GM12878 (cell line): ENCODE measurements at regions not wholly inside any gene's neighbourhood (a gene's known extent, or its start where the extent isn't known, plus 50 kb on each side); places are given as distances from the start of the nearest gene placed in this dataset.
A peak's percentile ranks its signal among the peaks of the same experiment; 100 is the strongest.

Experiments
- ATAC-seq: fragments of 200-7000 bp; cut with Tn5 transposase; 3 replicates; pipeline ENCODE4 v1.9.1; 2020; ENCODE audit warnings: mild to moderate bottlenecking, moderate library complexity
- BruUV-seq: library from RNA; stranded (reverse); fragments of 400-500 nt; replicated peaks from 2 replicates; lab custom pipeline; 2021; lab: Mats Ljungman, UMichigan
- CTCF ChIA-PET: fragments of 300-600 bp; sonication (Branson Sonifier 250); formaldehyde crosslinking; extraction: SDS; loops from one replicate; lab custom pipeline; 2021; ENCODE audit warnings: inconsistent platforms; lab: Yijun Ruan, JAX
- POLR2A ChIA-PET: fragments of 350-600 bp; formaldehyde crosslinking; extraction: SDS; loops from one replicate; lab custom pipeline; 2021; ENCODE audit warnings: inconsistent platforms; lab: Charles Lee
- RAD21 ChIA-PET: fragments of 300-600 bp; sonication (Branson Sonifier 250); formaldehyde crosslinking; loops from one replicate; lab custom pipeline; 2023; ENCODE audit warnings: antibody characterized with exemption; ENCODE audit not compliant: unreplicated experiment; lab: Charles Lee
- SMC1A ChIA-PET: fragments of 300-600 bp; sonication (Branson Sonifier 250); formaldehyde crosslinking; loops from one replicate; lab custom pipeline; 2023; ENCODE audit not compliant: unreplicated experiment, uncharacterized antibody; lab: Charles Lee
- DNase-seq: peaks from one replicate; pipeline ENCODE4 v3.0.0-alpha.2; 2011; ENCODE audit warnings: low read depth, low spot score
- FAIRE-seq: peaks from 3 replicates; lab custom pipeline; 2011; peaks lifted over from hg19 to GRCh38; lab: Jason Lieb, UNC
- H2AFZ ChIP-seq: 2 replicates; pipeline ENCODE4 v1.6.0; 2011; ENCODE audit warnings: low read depth, low read length, control low read depth; ENCODE audit not compliant: control insufficient read depth
- H3K27ac ChIP-seq: 2 replicates; pipeline ENCODE4 v1.5.1; 2011; ENCODE audit warnings: control low read depth; ENCODE audit not compliant: control insufficient read depth, insufficient read depth
- H3K27me3 ChIP-seq, 2 experiments: replicated peaks in 1 of 2; 2 replicates each; pipeline versions ENCODE4 v1.6.0 to v1.6.1; 2011; ENCODE audit warnings: low read length in 1 of 2; ENCODE audit not compliant: control insufficient read depth in 2 of 2, insufficient read depth in 2 of 2
- H3K36me3 ChIP-seq, 2 experiments: 2 replicates each; pipeline ENCODE4 v1.5.1; 2011; ENCODE audit warnings: low read length in 1 of 2; ENCODE audit not compliant: control insufficient read depth in 2 of 2, insufficient read depth in 2 of 2
- H3K4me1 ChIP-seq: 2 replicates; pipeline ENCODE4 v1.6.1; 2011; ENCODE audit warnings: mild to moderate bottlenecking, low read length, moderate library complexity, mixed read lengths; ENCODE audit not compliant: control insufficient read depth, insufficient read depth
- H3K4me2 ChIP-seq: 2 replicates; pipeline ENCODE4 v1.6.0; 2011; ENCODE audit warnings: control low read depth; ENCODE audit not compliant: control insufficient read depth, insufficient read depth
- H3K4me3 ChIP-seq: fragments of 200-600 bp; sonication (generic); 2 replicates; pipeline ENCODE4 v1.5.1; 2016
- H3K79me2 ChIP-seq: 2 replicates; pipeline ENCODE4 v1.6.0; 2011; ENCODE audit warnings: low read length; ENCODE audit not compliant: control insufficient read depth, insufficient read depth
- H3K9ac ChIP-seq: 2 replicates; pipeline ENCODE4 v1.8.0; 2011; ENCODE audit warnings: low read length, control low read depth, mixed read lengths; ENCODE audit not compliant: control insufficient read depth, insufficient read depth
- H3K9me3 ChIP-seq: replicated peaks from 3 replicates; pipeline ENCODE4 v1.5.1; 2011; ENCODE audit warnings: mild to moderate bottlenecking, low read length; ENCODE audit not compliant: control insufficient read depth, insufficient read depth
- H4K20me1 ChIP-seq: 2 replicates; pipeline ENCODE4 v1.6.0; 2011; ENCODE audit not compliant: control insufficient read depth, insufficient read depth
- ASH2L ChIP-seq: fragments of 300-600, 200-600 bp; sonication (generic); IDR thresholded peaks from 2 replicates; pipeline ENCODE4 v1.6.1; 2017; ENCODE audit warnings: low read depth, mild to moderate bottlenecking, borderline replicate concordance
- ATF7 ChIP-seq: fragments of 450-650 bp; IDR thresholded peaks from 2 replicates; pipeline ENCODE4 v1.6.1; 2016; ENCODE audit warnings: low read depth, mild to moderate bottlenecking
- CHD1 ChIP-seq: IDR thresholded peaks from 2 replicates; pipeline ENCODE4 v1.6.1; 2012; ENCODE audit warnings: low read depth, low read length, improper control_type of control experiment
- CREB1 ChIP-seq: IDR thresholded peaks from 2 replicates; pipeline ENCODE4 v1.6.1; 2012; ENCODE audit warnings: low read depth, mild to moderate bottlenecking, inconsistent platforms
- CUX1 ChIP-seq: IDR thresholded peaks from 2 replicates; pipeline ENCODE4 v1.6.1; 2012; ENCODE audit warnings: improper control_type of control experiment, low read depth, low read length; ENCODE audit not compliant: insufficient replicate concordance
- ESRRA ChIP-seq: IDR thresholded peaks from 2 replicates; pipeline ENCODE4 v1.6.1; 2012; ENCODE audit warnings: mild to moderate bottlenecking, low read length, improper control_type of control experiment
- HSF1 ChIP-seq: fragments of 150-350 bp; IDR thresholded peaks from 2 replicates; pipeline ENCODE4 v1.6.1; 2014; ENCODE audit warnings: mild to moderate bottlenecking, low read depth, low read length
- JUND ChIP-seq: IDR thresholded peaks from 2 replicates; pipeline ENCODE4 v1.6.1; 2012; ENCODE audit warnings: low read depth, mild to moderate bottlenecking, low read length, improper control_type of control experiment, moderate library complexity
- NR2C1 ChIP-seq: fragments of 450-650 bp; IDR thresholded peaks from 2 replicates; pipeline ENCODE4 v1.6.1; 2017; ENCODE audit warnings: antibody characterized with exemption, mild to moderate bottlenecking, moderate library complexity
- NR2C2 ChIP-seq: IDR thresholded peaks from 2 replicates; pipeline ENCODE4 v1.6.1; 2011; ENCODE audit warnings: borderline replicate concordance, low read depth; ENCODE audit not compliant: control insufficient read depth, insufficient read length
- RAD51 ChIP-seq: fragments of 450-650 bp; IDR thresholded peaks from 2 replicates; pipeline ENCODE4 v1.6.1; 2016; ENCODE audit warnings: moderate library complexity, mild to moderate bottlenecking, inconsistent platforms
- RELA ChIP-seq: fragments of 450-650 bp; IDR thresholded peaks from 2 replicates; pipeline ENCODE4 v1.8.0; 2014; ENCODE audit warnings: borderline replicate concordance; ENCODE audit not compliant: partially characterized antibody
- SMAD5 ChIP-seq: IDR thresholded peaks from 2 replicates; pipeline ENCODE4 v1.6.1; 2016; ENCODE audit warnings: antibody characterized with exemption, low read depth
- SMC3 ChIP-seq: IDR thresholded peaks from 2 replicates; pipeline ENCODE4 v1.6.1; 2011; ENCODE audit warnings: low read length, improper control_type of control experiment, borderline replicate concordance
- SREBF2 ChIP-seq: IDR thresholded peaks from 2 replicates; pipeline ENCODE4 v1.6.1; 2012; ENCODE audit warnings: mild to moderate bottlenecking, low read length
- STAT3 ChIP-seq: IDR thresholded peaks from 2 replicates; pipeline ENCODE4 v1.6.1; 2011; ENCODE audit warnings: low read depth, low read length, improper control_type of control experiment
- TARDBP ChIP-seq: IDR thresholded peaks from 2 replicates; pipeline ENCODE4 v1.6.1; 2016; ENCODE audit warnings: borderline replicate concordance
- ZNF207 ChIP-seq: fragments of 450-650 bp; IDR thresholded peaks from 2 replicates; pipeline ENCODE4 v1.6.1; 2014; ENCODE audit warnings: antibody characterized with exemption, mild to moderate bottlenecking, borderline replicate concordance
- ZNF24 ChIP-seq: fragments of 450-650 bp; IDR thresholded peaks from 2 replicates; pipeline ENCODE4 v1.6.1; 2017; ENCODE audit warnings: antibody characterized with exemption, mild to moderate bottlenecking
- WGBS: methylation state at CpG from one replicate; pipeline ENCODE4 v1.1.6; 2016; ENCODE audit warnings: low lambda C conversion rate; ENCODE audit not compliant: insufficient replicate concordance, insufficient coverage; ENCODE audit errors: missing lambda C conversion rate; 5-methylcytosine and 5-hydroxymethylcytosine counted together
- in situ Hi-C: fragments of 300-500 bp; cut with MboI; formaldehyde crosslinking; loops from 9 replicates; pipeline ENCODE4 v1.14.3; 2018; ENCODE audit warnings: mixed read lengths
- intact Hi-C: fragments of 100-400 bp; cut with micrococcal nuclease; formaldehyde crosslinking; loops from one replicate; pipeline ENCODE4 v1.14.2; 2022; ENCODE audit not compliant: unreplicated experiment

DNA sequence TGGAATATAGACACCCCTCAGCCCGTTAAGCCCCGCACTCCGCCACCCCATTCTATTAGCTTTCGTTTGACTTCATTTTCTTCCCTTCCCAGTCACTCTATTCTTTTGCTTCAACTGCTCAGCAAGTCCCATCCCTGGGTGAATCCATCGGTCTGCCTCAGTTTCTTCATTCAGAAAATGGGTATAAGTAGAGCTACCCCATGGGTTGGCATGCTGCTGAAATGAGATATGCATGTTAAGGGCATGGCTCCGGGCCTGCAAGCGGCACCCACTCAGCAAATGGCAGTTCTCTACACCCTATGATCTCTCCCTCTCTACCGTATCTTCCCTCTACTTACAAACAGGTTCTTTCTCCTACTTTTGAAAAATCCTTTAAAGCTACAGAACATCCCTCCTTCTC is 87.8 kb upstream of the IRF2BP2 start (continued):
- TF ChIP-seq CHD1 = no peak
- TF ChIP-seq ZNF207 = no peak
- TF ChIP-seq SMAD5 = no peak
- TF ChIP-seq STAT3 = no peak
- TF ChIP-seq NR2C2 = no peak
- TF ChIP-seq, all 136 proteins: peak for 0

DNA sequence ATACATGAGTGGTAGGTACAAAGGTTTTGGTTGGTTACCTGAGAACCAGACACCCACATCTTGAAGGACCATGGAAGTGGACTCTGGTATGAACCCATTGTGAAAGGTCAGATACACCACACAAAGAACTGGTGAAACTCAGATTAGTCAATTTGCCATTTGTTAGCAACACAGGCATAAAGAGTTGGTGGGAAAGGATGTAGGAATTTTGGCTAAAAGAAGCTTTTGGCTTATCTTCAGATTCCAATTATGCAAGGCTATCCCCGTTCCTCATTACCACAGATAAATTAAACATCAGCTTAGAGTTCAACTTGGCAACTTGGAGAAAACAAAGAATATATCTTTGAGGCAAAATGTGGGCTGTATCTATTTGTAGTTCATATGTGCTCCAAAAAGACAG is 87.0 kb upstream of the IRF2BP2 start:
- no peaks in the 10 kb centered on the region for H4K20me1 ChIP-seq
- H3K4me2 ChIP-seq = peak overlapping the region; percentile 51
- SMC1A ChIA-PET = interaction anchor here (0.7 to 12.3 kb wide), 14 partner anchors 9 to 386 kb away, joined by 3 to 255 read pairs (median 4); no protein-coding TSS in a partner anchor
- peak; percentile 13 for ATAC-seq
- H2AFZ ChIP-seq = no peak overlapping the region
- peaks cover 17% of the 10 kb centered on the region; the same call in 2 of the 3 replicates for H3K9me3 ChIP-seq
- BruUV-seq = no TSS peak
- RAD21 ChIA-PET = interaction anchor here (0.7 to 6.4 kb wide), 8 partner anchors 27 to 318 kb away, joined by 3 to 74 read pairs (median 4); partner anchors contain the start of gene IRF2BP2
- no peak for DNase-seq
- no peaks in the 10 kb centered on the region for H3K36me3 ChIP-seq
- in situ Hi-C loops = no loop called here
- H3K27me3 ChIP-seq = no peaks in the 10 kb centered on the region
- H3K4me1 ChIP-seq = peaks cover 32% of the 10 kb centered on the region
- no peaks in the 10 kb centered on the region for H3K79me2 ChIP-seq
- POLR2A ChIA-PET = interaction anchor here (0.6 to 2.4 kb wide), 6 partner anchors 11 to 86 kb away, joined by 3 to 9 read pairs (median 6); no protein-coding TSS in a partner anchor
- intact Hi-C loops = loop anchor here (2.0 kb wide), 2 partner anchors 34 to 146 kb away; no protein-coding TSS in a partner anchor
- H3K27ac ChIP-seq = peak overlapping the region; percentile 74
- CTCF ChIA-PET = interaction anchor here (0.8 to 1.3 kb wide), 4 partner anchors 27 to 96 kb away, joined by 3 to 4 read pairs (median 3); no protein-coding TSS in a partner anchor
- no peak overlapping the region for H3K4me3 ChIP-seq
- FAIRE-seq = no peak
- 32% methylated on average over 1 of the region's 1 CpG for WGBS
- H3K9ac ChIP-seq = no peak overlapping the region
- TF ChIP-seq ATF7 (no peak), HSF1 (no peak), SREBF2 (no peak), ESRRA (no peak), CUX1 (no peak), RELA (no peak), NR2C1 (0 out of 2 replicates have a peak, but pooled peaks have one; percentile 2), SMC3 (no peak), ZNF24 (no peak), RAD51 (no peak), JUND (no peak), TARDBP (no peak), ASH2L (no peak), CREB1 (no peak)
